HAP-1 (cell line): ENCODE measurements at regions not wholly inside any gene's neighbourhood (a gene's known extent, or its start where the extent isn't known, plus 50 kb on each side); places are given as distances from the start of the nearest gene placed in this dataset.

ENCODE experiments used
- DNase-seq, 2 experiments: peaks; one replicate each; pipeline ENCODE4 v3.0.0-alpha.2; 2016 to 2020; ENCODE audit warnings: low spot score in 2 of 2
- H3K27me3 ChIP-seq: fragments of 250-450 bp; sonication (Bioruptor Pico); 2 replicates; pipeline ENCODE4 v1.5.1; 2020; ENCODE audit warnings: low read depth, mild to moderate bottlenecking, moderate library complexity
- H3K36me3 ChIP-seq: fragments of 250-450 bp; sonication (Bioruptor Pico); replicated peaks from 2 replicates; pipeline ENCODE4 v1.5.1; 2020; ENCODE audit warnings: mild to moderate bottlenecking
- H3K4me1 ChIP-seq: fragments of 250-450 bp; sonication (Bioruptor Pico); 2 replicates; pipeline ENCODE4 v1.5.1; 2020; ENCODE audit warnings: mild to moderate bottlenecking
- H3K4me3 ChIP-seq: fragments of 250-450 bp; sonication (Bioruptor Pico); 2 replicates; pipeline ENCODE4 v1.5.1; 2020; ENCODE audit warnings: mild to moderate bottlenecking, moderate library complexity
- H3K9me3 ChIP-seq: fragments of 250-450 bp; sonication (Bioruptor Pico); 2 replicates; pipeline ENCODE4 v1.5.1; 2020; ENCODE audit warnings: mild to moderate bottlenecking, moderate library complexity
- in situ Hi-C: fragments of 300-500 bp; cut with MboI; formaldehyde crosslinking; loops from 3 replicates; pipeline ENCODE4 v1.14.3; 2020; ENCODE audit warnings: low sequenced_read_pairs, inconsistent platforms, mixed read lengths

DNA sequence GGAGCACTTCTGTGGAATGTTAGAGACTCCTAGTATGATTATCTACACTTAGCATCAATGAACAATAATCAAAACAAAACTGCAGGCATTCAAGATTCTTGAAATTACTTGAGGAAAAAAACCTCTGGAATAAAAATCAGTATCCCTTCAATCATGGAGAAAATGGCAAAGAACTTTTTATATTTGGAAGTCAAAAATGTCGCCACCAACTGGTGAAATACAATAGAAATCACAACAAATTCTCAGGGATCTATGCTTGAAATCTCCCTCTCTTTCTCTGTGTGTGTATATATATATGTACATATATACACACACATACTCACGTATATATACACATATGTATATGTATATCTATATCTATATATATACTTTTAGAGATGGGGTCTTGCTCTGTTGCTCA is 378.9 kb upstream of the ALCAM start:
- H3K9me3 ChIP-seq, result no peaks in the 10 kb centered on the region
- DNase-seq, result no peak
- no peaks in the 10 kb centered on the region for H3K36me3 ChIP-seq
- no peaks in the 10 kb centered on the region for H3K27me3 ChIP-seq
- H3K4me1 ChIP-seq, result no peaks in the 10 kb centered on the region
- in situ Hi-C loops, result no loop called here
- no peak overlapping the region for H3K4me3 ChIP-seq

DNA sequence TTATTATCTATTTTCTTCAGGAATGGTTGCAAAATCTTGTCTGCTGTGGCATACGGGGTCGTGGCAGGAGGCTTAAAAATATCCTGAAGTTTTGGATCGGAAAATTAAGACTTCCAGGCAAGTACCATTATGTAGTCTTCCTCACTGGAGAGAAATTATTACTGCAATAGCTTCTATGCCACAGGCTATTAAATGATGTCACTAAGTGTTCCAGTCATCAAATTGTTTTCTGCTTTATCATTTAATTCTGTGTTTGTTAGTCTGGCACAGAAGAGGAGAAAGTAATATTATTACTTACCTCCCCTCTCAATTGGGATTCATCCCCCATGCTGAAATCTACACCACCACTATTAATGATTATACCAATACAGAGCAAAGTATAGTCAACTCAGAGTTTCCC is 378.2 kb upstream of the ALCAM start:
- H3K4me3 ChIP-seq, result no peak overlapping the region
- no peaks in the 10 kb centered on the region for H3K36me3 ChIP-seq
- DNase-seq, result no peak
- in situ Hi-C loops, result no loop called here
- H3K9me3 ChIP-seq, result no peaks in the 10 kb centered on the region
- no peaks in the 10 kb centered on the region for H3K4me1 ChIP-seq
- H3K27me3 ChIP-seq, result no peaks in the 10 kb centered on the region

DNA sequence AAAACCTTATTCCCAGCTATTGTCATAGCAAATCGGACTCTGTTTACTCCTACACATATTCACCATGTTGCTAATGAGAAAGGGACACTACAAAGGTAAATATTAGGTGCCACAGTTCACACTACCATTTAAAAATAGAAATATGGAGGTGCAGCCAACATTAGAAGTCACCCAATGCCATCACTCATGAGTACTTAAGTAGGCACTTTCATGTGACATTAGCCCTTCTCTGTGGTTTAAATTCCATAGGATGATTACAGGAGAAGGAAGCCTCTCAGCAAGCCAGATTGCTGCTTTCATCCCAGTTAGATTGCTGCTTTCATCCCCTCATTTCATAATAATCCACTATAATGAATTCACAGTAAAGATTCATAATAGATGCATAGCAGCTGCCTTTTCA is 376.8 kb upstream of the ALCAM start:
- no peaks in the 10 kb centered on the region for H3K36me3 ChIP-seq
- in situ Hi-C loops, result no loop called here
- H3K4me3 ChIP-seq, result no peak overlapping the region
- H3K4me1 ChIP-seq, result no peaks in the 10 kb centered on the region
- H3K27me3 ChIP-seq, result no peaks in the 10 kb centered on the region
- DNase-seq, result no peak
- H3K9me3 ChIP-seq, result no peaks in the 10 kb centered on the region

DNA sequence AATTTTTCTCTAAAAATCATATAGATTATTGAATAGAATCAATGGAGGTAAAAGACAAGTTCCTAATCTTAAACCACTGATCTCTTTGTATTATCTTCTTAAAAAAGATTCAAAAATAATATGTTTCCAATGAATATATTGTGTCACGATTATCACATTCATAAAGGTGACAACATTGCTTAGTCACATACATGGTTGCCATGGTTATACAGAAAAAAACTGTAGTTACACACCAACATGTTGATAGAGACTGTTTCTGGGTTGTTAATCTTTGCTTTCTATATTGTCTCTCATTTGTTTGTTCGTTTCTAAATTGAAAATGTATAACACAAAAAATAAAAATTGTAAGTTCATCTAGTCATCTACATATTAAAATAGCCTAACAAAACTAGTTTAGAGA is 376.0 kb upstream of the ALCAM start:
- Histone ChIP-seq H3K36me3 (no peaks in the 10 kb centered on the region), H3K27me3 (no peaks in the 10 kb centered on the region), H3K4me3 (no peak overlapping the region), H3K4me1 (no peaks in the 10 kb centered on the region), H3K9me3 (no peaks in the 10 kb centered on the region)
- DNase-seq, result no peak
- in situ Hi-C loops, result no loop called here

DNA sequence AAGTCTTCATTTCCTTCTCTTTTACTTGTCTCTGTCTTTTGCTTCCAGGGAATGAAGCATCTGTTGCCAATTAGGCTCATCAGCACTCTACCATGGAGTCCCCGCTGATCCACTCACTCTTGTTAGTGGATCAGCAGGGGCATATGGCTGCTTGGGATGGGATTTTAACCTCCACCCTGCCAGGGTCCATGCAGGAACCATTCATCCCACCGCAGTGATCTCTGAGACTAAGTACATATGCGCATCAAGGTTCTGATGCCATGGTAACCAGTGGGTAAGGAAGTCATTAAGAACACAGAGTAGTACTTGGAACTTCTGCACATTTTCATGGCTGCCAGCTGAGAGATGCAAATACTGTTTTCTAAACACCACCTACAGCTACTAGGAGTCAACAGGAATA is 374.0 kb upstream of the ALCAM start:
- in situ Hi-C loops, result no loop called here
- no peak for DNase-seq
- Histone ChIP-seq H3K4me3 (no peak overlapping the region), H3K36me3 (no peaks in the 10 kb centered on the region), H3K27me3 (no peaks in the 10 kb centered on the region), H3K9me3 (no peaks in the 10 kb centered on the region), H3K4me1 (no peaks in the 10 kb centered on the region)

DNA sequence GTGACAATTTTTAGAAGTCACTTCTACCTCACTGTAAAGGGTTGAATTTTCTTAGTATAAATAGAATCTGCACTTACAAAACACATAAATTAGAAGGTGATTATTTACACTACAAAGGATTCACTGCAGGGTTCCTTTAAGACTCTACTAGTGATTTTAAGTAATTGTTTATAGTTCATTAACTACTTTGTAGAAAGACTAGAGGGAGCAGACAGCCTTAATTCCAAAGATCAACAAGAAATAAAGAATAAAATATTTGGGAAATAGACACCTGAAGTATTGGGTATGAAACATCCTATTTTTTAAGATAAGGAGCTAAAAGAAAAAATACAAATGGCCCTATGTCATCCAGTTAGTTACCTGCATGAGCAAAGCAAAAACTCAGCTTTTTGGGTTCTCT is 360.5 kb upstream of the ALCAM start:
- Histone ChIP-seq H3K9me3 (no peaks in the 10 kb centered on the region), H3K4me1 (no peaks in the 10 kb centered on the region), H3K36me3 (no peaks in the 10 kb centered on the region), H3K4me3 (no peak overlapping the region), H3K27me3 (no peaks in the 10 kb centered on the region)
- in situ Hi-C loops, result no loop called here
- no peak for DNase-seq

DNA sequence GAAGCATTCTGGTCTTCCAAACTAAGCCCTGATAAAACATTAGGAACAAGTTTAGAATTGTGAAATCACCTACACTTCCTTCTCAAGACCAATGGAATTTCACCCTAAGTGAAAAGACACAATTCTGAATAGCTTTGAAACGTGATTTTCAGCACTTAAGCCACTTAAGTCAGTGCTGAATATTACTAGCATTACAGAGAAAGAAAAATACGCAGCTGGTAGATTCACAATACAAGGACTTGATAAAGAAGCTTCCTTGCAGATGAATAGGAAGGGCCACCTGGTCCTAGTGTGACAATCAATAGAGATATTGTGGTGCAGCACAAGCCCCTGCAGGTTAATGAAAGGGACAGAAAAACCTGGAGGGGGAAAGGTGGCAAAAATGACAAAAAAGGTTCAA is 353.1 kb upstream of the ALCAM start:
- H3K9me3 ChIP-seq, result no peaks in the 10 kb centered on the region
- in situ Hi-C loops, result no loop called here
- DNase-seq, result no peak

DNA sequence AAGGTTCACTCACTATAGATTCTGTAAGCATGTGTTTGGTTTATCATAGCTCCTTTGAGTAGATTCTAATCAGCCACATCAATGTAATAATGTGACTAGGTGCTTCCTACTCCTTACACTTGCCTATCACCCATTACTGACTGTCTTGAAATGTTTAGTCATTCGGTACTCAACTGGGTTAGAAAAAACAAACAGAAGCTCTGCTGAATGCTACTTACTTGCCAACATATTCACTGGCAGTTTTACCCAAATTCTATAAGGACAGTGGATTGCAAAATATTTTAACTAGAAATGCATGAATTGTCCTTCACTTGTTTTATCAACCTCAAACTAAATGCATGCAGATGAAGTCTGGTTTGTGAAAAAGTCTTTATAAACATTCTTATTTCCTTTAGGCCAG is 352.1 kb upstream of the ALCAM start:
- H3K9me3 ChIP-seq, result no peaks in the 10 kb centered on the region
- H3K4me3 ChIP-seq, result no peak overlapping the region
- no peaks in the 10 kb centered on the region for H3K27me3 ChIP-seq
- H3K4me1 ChIP-seq, result no peaks in the 10 kb centered on the region
- DNase-seq, result no peak
- H3K36me3 ChIP-seq, result no peaks in the 10 kb centered on the region
- in situ Hi-C loops, result no loop called here

More for the DNA sequence above, 353.1 kb upstream of the ALCAM start:
- H3K36me3 ChIP-seq, result no peaks in the 10 kb centered on the region
- H3K27me3 ChIP-seq, result no peaks in the 10 kb centered on the region
- H3K4me1 ChIP-seq, result no peaks in the 10 kb centered on the region
- no peak overlapping the region for H3K4me3 ChIP-seq

DNA sequence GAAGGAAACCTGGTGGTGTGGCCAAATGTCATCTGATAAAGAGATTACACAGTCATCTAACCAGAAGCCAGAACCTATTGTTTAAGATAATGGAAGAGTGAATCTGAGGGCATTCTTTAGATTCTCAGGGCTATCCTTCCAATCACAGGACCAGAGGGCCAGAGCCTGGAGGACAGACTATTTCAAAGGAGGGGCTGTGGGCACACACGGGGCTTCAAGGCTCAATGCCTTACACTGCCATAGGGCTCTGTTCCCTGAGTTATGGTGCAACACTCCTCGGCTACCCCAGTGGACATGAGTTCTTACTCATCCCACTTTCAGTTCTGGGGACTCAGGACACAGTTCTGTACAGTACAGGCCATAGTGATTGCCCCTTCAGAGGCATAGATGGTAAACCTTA is 343.9 kb upstream of the ALCAM start:
- no peaks in the 10 kb centered on the region for H3K4me1 ChIP-seq
- H3K27me3 ChIP-seq, result no peaks in the 10 kb centered on the region
- no peaks in the 10 kb centered on the region for H3K9me3 ChIP-seq
- no peaks in the 10 kb centered on the region for H3K36me3 ChIP-seq
- no peak overlapping the region for H3K4me3 ChIP-seq
- no peak for DNase-seq
- in situ Hi-C loops, result no loop called here

DNA sequence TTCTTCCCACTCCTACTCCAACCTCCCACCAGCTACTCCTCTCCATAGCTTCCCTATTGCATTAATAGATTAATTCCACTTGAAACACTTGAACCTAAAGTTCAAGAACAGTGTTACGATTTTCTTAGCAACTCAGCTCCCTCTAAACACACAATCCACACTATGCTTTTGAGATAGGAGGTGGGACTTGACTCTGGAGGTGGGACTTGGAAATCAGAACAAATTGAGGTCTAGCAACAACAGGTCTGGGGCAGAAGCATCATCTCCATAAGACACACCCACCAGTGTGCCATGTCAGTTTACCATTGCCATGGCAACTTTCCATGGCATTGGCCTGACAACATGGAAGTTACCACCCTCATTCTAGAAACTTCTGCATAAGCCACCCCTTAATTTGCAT is 336.5 kb upstream of the ALCAM start:
- Histone ChIP-seq H3K9me3 (no peaks in the 10 kb centered on the region), H3K36me3 (no peaks in the 10 kb centered on the region), H3K4me1 (no peaks in the 10 kb centered on the region), H3K27me3 (no peaks in the 10 kb centered on the region), H3K4me3 (no peak overlapping the region)
- no peak for DNase-seq
- in situ Hi-C loops, result no loop called here

DNA sequence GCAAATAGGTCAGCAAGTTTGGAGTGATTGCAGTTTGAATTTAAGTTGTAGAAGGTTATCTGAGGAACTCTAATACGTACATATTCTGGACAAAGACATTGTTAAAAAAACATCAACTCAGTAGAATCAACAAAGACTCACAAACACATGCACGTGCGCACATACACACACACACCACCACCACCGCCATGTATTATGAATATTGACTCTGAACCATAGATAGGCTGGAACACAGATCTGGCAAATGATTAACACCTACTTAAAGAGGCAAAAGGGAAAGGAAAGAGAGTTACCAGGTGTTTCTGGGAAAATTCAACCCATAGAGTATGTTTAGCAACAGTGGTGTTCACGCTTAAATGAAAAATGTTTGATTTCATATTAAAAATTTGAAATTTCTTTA is 334.2 kb upstream of the ALCAM start:
- Histone ChIP-seq H3K27me3 (no peaks in the 10 kb centered on the region), H3K4me1 (no peaks in the 10 kb centered on the region), H3K36me3 (no peaks in the 10 kb centered on the region), H3K4me3 (no peak overlapping the region), H3K9me3 (no peaks in the 10 kb centered on the region)
- in situ Hi-C loops, result no loop called here
- no peak for DNase-seq

DNA sequence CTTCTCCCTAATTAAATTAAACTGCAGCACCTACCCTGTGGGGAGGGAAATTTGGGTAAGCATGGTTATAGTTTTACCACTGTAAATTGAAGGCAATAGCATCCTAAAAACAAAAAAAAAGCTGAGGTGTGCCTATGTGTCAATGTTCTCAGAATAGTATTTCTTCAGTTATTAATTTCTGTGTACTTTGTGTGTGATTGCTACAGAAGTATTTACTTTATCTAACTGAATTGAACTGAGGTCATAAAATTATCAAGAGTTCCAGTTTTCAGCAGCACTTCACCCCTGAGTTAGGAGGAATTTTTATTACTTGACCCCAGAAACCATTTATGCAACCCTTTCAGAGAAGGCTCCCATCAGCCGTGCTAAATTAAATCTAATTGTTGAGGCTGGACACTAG is 333.6 kb upstream of the ALCAM start:
- Histone ChIP-seq H3K4me3 (no peak overlapping the region), H3K9me3 (no peaks in the 10 kb centered on the region), H3K36me3 (no peaks in the 10 kb centered on the region), H3K4me1 (no peaks in the 10 kb centered on the region), H3K27me3 (no peaks in the 10 kb centered on the region)
- no peak for DNase-seq
- in situ Hi-C loops, result no loop called here

DNA sequence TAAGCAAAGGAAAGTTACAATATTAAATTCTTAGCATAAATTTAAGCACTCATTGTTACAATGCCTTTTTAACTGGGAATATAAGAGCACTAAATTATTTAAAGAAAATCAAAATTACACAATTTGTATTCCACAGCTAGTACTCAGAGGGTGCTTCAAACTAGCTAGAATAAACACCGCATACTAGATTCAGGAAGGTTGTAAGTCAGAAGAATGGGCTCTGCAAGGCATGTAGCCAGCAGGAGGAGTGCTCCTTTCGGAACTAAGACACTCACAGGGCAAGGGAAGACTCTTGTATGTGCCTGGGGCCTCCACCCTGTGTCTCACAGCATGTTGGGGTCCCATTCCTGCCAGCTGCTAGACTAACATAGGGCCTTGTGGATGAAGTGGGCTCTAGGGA is 327.7 kb upstream of the ALCAM start:
- in situ Hi-C loops, result no loop called here
- no peak for DNase-seq
- Histone ChIP-seq H3K9me3 (no peaks in the 10 kb centered on the region), H3K4me3 (no peak overlapping the region), H3K36me3 (no peaks in the 10 kb centered on the region), H3K27me3 (no peaks in the 10 kb centered on the region), H3K4me1 (no peaks in the 10 kb centered on the region)

DNA sequence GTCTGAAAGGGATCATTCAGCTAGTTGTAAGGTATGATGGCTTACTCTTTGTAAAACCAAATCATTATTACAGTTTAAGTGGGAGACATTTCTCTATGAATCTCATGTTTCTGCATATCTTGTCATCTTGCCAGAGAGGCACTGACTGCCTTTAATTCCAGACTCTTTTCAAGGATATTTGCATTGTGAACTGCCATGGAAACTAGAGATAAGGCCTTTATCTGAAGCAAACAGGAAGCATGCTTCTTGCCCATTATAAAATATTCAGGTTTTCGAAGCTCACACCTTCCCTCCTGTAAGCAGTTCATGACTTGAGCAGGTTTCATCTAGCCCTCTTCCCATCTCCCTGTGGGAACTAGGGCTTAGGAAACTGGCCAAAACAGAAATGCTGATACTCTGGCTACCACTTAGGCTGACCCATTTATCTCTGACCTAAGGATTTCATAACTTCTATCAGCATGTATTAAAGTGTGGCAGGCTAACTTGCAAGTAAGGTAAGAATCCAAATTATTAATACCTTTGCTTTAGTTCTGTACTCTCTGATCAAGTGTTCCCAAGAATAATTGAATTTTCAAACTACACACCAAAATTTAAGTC is 326.6 kb upstream of the ALCAM start:
- in situ Hi-C loops, result no loop called here
- H3K27me3 ChIP-seq, result no peaks in the 10 kb centered on the region
- no peak for DNase-seq
- no peaks in the 10 kb centered on the region for H3K36me3 ChIP-seq
- H3K4me1 ChIP-seq, result no peaks in the 10 kb centered on the region
- no peaks in the 10 kb centered on the region for H3K9me3 ChIP-seq
- no peak overlapping the region for H3K4me3 ChIP-seq

DNA sequence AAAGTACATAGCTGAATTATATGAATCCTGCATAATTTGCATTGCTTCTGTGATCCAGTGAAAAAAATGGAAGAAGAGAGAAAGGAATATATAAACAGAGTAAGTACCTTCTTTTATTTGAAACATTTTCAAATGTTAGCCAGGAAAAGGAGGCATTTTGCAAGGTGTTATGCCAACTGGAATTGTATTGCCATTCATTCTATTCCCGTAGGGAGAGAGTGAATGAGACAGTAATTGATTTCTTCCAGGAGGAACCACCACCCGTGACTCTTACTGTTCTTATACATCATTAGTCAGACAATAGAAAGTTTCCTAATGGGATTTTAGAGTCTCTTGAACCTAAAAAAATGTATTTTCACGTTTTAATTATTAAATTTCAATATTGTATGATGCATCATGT is 324.1 kb upstream of the ALCAM start:
- Histone ChIP-seq H3K4me1 (no peaks in the 10 kb centered on the region), H3K4me3 (no peak overlapping the region), H3K36me3 (no peaks in the 10 kb centered on the region), H3K27me3 (no peaks in the 10 kb centered on the region), H3K9me3 (no peaks in the 10 kb centered on the region)
- DNase-seq, result no peak
- in situ Hi-C loops, result no loop called here
